GM20000 (cell line): ENCODE measurements at regions not wholly inside any gene's neighbourhood (a gene's known extent, or its start where the extent isn't known, plus 50 kb on each side); places are given as distances from the start of the nearest gene placed in this dataset.

Experiments used
- DNase-seq: peaks from one replicate; pipeline ENCODE4 v3.0.0; 2012; ENCODE audit warnings: low spot score
- CTCF ChIP-seq: IDR thresholded peaks from 2 replicates; pipeline ENCODE4 v1.5.1; 2012; ENCODE audit warnings: mild to moderate bottlenecking, control low read depth; ENCODE audit errors: extremely low read depth, missing control alignments

DNA sequence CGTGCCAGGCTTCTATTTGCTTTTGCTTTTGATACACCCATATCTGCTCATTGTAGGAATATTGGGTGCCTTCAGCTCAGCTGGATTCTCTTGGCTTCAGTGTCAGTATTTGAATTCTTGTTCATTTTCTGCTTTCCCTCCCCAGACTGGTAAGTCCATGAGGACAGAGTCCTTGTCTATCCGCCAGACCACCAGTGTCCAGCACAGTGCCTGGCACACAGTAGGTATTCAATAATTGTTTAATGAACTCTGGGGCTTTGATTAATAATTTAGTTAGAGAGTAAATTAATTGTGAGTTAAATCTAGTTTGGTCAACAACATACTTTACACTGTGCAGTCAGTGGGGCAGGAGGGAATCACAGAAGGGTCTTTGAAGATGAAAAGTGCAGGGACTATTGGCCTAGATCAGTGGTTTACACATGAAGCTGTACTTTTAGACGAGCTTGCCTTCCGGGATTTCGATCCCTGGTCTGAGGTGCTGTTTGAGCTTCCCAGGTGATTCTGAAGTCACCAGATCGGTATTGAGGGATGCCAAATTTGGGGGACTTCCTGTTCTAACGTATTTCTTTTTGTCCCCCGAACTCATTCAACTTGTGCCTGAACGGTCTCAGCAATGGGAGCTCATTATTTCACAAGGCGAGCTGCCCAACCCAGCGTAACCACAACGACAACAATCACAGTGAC is 119.1 kb upstream of the JUN start:
- TF ChIP-seq CTCF, result no peak
- no peak for DNase-seq

GRCh38 chr1:58903514-58904298 is 119.9 kb upstream of the JUN start:
- peak; percentile 90 for DNase-seq
- no peak for TF ChIP-seq CTCF

GRCh38 chr1:58904299-58905125 is 120.7 kb upstream of the JUN start:
- no peak for DNase-seq
- no peak for TF ChIP-seq CTCF

GRCh38 chr1:58905126-58905490 is 121.3 kb upstream of the JUN start:
- DNase-seq, result no peak
- no peak for TF ChIP-seq CTCF

DNA sequence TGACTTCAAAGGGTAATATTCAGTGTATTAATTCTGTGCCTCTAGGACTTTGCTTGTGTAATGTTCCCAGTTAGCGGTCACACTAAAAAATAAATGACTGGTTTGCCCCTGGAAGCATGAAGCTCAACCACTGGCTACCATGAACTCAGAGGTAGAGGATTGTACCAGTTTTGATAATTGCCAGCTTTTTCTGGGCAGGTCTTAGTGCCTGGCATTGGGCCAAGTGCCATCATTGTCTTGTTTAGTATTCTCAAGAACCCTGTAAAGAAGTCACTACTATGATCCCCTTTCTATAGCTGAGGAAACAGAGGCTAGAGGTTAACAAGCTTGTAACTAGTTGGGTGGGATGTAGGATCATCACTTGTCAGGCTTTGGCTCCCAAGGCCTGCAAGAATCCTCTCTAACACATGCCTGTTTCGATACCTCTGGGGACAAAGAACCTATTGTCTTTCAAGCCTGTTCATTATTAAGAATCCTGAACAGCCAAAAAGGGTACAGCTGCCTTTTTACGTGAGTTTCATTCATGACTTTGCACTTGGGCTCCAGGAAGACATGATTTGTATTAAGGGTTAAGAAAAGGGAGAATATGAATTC is 121.9 kb upstream of the JUN start:
- DNase-seq, result no peak
- TF ChIP-seq CTCF, result no peak

- TF ChIP-seq CTCF, result no peak
- DNase-seq, result no peak
Measured at GRCh38 chr1:58907398-58907797, 123.6 kb upstream of the JUN start.
